ENCODE measurements at regions not wholly inside any gene's neighbourhood (a gene's known extent, or its start where the extent isn't known, plus 50 kb on each side); places are given as distances from the start of the nearest gene placed in this dataset.
A peak's percentile ranks its signal among the peaks of the same experiment; 100 is the strongest.
"Not testable (repeated sequence)": the region's sequence is repeated elsewhere in the genome, so short reads cannot be mapped to it uniquely, and the experiment has no call there.

DNA sequence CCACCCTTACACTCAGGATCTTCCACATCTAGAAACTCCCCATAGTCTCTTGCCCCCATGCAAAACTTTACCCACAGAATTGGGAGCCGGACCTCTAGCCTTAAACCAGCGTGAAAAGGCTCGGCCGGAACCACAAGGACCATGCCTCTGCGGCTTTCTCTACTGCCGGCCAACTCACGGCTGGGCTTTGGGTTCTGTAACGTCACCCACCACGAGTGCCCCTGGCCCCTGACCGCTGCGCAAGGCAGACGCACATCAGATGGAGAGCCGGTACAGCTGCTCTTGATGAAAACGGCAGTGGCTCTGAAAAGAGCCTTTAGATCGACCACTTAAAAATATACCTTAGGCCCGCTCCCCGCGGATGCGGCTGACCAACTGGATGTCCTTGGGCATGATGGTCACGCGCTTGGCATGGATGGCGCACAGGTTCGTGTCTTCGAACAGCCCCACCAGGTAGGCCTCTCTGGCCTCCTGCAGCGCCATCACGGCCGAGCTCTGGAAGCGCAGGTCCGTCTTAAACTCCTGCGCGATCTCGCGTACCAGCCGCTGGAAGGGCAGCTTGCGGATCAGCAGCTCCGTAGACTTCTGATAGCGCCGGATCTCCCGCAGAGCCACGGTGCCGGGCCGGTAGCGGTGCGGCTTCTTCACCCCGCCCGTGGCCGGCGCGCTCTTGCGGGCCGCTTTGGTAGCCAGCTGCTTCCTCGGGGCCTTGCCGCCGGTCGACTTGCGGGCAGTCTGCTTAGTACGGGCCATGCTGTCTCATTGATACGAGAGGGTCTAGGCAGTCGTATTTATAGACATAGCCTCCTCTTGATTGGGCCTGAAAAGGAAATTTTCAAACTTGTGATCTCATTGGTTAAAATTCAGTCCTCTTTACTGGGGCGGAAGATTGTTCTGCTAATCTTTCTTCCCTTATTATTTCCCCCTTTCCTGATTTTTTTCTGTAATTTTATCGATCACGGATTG, 66.3 kb downstream of the FAM72C start:
- DNase-seq (ENCODE audit: low spot score): not testable (repeated sequence)

DNA sequence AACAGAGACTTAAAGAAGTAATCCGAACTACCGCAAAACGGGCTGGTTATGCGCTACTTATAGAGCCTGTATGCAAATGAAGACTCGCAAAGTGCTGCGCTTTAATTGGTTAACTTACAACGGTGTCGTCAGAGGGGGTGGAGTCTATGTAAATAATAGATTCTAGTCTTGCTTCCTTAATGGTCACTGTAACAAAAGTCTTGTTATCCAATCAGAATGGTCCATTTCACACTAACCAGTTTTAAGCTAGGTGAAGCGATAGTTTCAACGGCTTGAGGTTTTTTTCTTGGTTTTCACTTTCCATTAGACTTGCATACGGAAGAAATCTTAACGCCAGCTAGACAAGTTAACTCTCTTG, 67.2 kb downstream of the FAM72C start:
- not testable (repeated sequence) for DNase-seq (ENCODE audit: low spot score)

DNA sequence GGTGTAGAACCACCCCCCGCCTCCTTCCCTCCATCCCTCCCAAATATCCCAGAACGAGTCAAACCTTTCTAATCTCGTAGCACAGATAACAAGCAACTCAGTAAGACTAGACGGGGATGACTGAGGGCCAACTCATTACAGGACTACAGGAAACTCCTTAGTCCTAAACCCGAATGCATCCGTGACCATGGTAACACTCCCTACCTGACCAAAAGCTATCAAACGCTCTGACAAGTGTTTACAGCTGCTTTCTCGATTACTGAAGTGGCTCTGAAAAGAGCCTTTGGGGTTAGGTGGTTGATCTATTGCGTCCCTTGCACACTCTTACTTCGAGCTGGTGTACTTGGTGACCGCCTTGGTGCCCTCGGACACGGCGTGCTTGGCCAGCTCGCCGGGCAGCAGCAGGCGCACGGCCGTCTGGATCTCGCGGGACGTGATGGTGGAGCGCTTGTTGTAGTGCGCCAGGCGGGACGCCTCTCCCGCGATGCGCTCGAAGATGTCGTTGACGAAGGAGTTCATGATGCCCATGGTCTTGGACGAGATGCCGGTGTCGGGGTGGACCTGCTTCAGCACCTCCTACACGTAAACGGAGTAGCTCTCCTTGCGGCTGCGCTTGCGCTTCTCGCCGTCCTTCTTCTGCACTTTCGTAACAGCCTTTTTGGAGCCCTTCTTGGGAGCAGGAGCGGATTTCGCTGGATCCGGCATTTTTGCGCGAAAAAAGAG, 67.7 kb downstream of the FAM72C start:
- DNase-seq (ENCODE audit: low spot score): not testable (repeated sequence)

DNA sequence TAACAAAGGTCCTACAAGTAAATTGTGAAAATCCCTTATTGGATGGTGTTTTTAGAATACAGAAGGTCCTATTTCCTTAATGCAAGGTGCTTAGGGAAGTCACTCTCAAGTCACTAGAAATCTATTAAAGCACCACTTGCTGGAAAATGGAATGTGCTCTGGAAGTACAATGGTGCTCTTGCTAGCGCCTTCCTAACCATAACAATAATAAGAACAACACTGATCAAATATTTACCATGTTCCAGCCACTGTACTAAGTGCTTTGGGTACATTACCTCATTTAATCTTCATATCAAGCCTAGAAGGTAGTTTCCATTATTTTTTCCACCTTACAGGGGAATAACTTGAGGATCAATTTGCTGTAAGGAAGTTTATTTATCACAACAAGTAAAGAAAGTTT, 75.4 kb downstream of the FAM72C start:
- DNase-seq (ENCODE audit: low spot score): not testable (repeated sequence)

DNA sequence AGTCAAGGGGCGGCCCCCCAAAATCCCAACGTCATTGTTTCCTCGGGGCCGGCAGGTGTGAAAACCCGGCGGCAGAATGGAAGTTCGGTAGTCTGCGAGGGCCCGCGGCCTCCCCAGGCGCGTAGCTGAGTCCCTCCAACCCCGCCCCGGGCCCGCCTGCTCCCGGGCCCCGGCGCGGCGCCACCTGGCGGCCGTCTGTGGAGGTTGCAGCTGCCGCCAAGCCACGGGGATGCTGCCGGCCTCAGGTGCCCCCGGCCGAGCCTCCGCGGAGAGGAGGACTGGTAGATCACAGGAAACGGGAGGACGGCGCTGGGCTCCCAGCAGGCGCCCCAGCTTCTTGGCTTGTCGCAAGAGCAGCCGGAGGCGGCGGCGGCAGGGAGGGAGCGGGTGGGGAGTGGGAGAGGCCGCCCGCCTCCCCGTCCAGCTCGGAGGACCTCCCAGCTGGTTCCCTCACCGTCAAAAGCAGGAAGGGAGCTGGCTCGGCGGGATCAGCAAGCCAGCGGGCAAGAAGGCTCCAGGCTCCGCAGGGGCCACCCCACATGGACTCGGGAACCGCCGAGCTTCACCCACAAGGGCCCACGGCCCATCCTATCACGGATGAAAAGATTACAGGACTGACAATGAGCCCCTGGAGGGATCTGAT, 86.7 kb downstream of the FAM72C start:
- DNase-seq (ENCODE audit: low spot score): peak; percentile 6

DNA sequence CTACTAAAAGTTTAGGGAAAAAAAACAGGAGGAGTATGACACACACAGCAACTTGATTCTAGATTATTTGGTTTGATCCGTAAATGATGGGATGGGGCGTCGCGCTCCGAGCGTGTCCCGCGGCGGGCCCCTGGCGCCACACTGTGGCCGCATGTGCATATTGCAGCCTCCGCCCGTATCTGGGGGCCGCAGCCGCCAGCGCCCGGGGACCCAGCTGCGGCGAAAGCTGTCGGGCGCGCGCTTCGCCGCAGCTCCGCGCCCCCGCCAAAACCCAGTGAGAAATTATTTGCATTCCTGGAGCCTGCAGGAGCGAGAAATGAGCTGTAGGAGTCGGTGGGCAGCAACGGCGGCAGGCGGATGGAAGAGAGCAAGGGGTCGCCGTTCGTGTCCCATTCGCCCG, 87.3 kb downstream of the FAM72C start:
- DNase-seq (ENCODE audit: low spot score): not testable (repeated sequence)

DNA sequence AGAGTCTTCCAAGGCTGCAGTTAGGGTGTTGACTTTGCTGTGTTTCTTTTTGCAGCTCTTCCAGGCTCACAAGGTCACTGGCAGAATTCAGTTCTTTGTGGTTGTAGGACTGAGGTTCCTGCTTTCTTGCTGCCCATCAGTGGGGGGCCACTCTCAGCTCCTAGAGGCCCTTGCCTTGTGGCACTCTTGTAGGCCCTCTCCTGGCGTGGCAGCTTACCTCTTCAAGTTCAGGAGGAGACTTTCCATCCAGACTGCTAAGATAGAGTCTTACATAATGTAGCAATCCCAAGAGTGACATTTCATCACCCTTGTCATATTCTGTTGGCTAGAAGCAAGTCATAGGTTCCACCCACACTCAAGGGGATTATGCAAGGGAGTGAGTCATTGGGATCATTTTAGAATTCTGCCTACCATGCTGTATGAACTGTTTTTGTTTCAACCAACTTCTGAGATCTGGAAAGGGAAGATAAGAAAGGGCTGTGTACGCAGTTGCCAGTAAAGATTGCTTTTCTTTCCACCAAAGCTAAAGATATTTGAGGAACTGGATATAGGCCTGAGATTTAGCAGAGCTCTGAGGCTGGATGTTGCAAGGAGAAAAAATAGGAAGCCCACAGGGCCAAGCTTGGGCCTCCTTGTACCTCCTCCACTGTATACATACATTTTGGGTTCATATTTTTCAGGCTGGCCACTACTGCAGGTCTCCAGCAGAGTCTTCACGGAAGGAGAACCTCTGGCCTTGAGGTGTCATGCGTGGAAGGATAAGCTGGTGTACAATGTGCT, 91.8 kb downstream of the FAM72C start:
- DNase-seq (ENCODE audit: low spot score): not testable (repeated sequence)

DNA sequence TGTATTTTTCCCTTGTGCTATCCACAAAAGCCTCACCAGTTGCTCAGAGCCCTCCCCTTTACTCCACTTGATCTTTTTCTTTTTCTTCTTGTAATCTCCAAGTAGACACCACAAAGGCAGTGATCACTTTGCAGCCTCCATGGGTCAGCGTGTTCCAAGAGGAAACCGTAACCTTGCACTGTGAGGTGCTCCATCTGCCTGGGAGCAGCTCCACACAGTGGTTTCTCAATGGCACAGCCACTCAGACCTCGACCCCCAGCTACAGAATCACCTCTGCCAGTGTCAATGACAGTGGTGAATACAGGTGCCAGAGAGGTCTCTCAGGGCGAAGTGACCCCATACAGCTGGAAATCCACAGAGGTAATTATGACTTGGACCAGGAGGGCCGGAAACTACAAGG, 95.8 kb downstream of the FAM72C start:
- DNase-seq (ENCODE audit: low spot score): not testable (repeated sequence)

DNA sequence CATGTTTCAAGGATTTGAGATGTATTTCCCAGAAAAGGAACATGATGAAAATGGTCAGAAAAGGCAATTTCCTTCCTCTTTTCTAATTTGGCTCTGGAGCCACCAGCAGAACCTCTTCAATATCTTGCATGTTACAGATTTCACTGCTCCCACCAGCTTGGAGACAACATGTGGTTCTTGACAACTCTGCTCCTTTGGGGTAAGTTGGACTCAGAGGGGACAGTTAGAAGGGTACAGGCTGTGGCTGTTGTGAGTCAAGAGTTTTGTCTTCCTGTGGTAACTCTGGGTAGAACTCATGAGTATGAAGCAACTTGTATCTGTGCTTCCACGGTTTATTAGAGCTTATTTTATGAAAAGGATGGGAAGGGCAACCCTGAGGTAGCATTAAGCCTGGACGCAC, 97.2 kb downstream of the FAM72C start:
- DNase-seq (ENCODE audit: low spot score): not testable (repeated sequence)

DNA sequence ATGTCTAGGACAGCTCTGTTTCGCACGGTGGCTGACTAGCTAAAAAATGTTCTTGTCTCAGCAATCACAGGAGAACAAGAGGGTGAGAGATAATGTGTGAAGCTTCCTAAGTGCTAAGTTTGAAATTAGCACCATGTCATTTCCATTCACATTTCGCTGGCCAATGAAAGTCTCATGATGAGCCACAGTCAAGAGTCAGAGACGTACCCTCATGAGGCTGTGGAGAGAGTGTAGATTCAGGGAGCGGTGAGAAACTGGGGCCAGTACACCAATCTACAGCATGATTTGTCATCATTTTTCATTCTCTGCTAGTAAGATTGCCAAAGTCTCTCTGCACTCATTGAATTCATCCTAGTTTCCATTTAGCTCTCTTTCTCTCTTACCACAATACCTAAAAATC, 98.1 kb downstream of the FAM72C start:
- DNase-seq (ENCODE audit: low spot score): not testable (repeated sequence)

DNA sequence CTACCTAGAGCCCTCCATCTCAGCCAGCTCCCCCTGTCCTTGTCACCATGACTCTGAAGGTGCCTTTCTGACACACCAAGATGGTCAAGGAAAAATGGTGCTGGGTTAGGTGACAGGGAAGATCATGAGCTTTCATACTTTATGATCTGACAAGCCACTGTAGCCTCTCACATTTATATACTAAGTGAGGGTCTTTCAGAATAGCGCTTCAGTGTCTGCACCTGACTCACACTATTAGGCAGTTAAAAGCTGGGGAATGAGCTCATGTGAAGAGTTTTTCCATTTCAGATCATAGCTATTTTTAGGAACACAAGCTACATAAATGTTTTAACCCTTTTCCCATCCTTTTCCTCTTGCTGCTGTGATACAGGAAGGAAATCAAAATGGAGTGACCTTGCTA, 101.4 kb downstream of the FAM72C start:
- not testable (repeated sequence) for DNase-seq (ENCODE audit: low spot score)

DNA sequence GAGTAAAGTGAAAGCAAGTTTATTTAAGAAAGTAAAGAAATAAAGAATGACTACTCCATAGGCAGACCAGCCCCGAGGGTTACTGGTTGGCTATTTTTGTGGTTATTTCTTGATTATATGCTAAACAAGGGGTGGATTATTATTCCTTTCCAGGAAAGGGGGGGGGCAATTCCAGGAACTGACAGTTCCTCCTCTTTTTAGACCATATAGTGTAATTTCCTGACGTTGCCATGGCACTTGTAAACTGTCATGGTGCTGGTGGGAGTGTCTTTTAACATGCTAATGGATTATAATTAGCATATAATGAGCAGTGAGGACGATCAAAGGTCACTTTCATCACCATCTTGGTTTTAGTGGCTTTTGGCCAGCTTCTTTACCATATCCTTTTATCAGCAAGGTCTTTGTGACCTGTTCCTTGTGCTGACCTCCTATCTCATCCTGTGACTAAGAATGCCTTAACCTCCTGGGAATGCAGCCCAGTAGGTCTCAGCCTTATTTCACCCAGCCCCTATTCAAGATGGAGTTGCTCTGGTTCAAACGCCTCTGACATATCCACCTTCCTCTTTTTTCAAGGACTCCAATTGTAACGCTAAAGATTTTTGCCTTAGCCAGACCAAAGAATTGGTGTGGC, 104.1 kb downstream of the FAM72C start:
- DNase-seq (ENCODE audit: low spot score): not testable (repeated sequence)

DNA sequence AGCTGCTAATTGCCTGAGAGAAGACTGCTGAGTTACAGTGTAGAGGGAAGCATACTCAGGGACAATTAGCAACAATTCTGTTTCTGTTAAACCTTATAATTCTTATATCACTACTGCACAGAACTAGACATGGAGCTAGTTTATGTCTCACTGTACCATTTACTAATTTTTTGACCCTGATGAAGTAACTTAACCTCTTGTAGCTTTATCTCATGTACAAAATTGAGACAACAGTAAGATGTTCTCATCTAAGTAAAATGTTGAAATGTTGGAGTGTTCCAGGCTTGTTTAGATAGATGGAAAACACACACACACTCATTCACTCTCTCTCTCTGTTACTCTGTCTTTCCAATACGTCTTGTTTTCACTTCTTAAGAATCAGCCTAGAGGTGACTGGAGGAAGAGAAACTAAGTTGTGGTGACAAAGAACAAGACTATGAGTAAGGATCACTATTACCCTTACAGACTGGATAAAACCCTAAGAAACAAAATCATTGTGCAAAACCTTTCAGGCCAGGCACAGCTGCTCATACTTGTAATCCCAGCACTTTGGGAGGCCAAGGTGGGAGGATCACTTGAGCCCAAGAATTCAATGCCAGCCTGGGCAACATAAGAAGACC, 107.8 kb downstream of the FAM72C start:
- DNase-seq (ENCODE audit: low spot score): not testable (repeated sequence)

DNA sequence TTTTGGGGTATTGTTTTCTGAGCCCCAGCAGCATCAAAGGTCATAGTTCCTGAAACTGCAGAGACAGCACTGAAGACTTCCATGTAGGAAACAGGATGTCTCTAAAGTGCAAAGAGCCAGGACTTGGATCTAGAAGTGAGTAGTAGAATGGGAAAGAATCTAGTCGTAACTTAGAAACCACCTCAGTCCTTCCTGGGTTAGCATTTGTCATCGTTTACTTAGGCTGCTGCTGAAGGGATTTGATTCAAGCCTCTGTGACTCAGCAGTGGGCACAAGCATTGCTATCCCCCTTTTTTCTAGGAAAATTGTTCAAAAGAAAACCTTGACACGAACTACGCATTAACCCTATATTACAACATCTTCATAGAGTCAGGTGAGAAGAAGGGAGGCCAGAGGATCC, 109.1 kb downstream of the FAM72C start:
- DNase-seq (ENCODE audit: low spot score): not testable (repeated sequence)

DNA sequence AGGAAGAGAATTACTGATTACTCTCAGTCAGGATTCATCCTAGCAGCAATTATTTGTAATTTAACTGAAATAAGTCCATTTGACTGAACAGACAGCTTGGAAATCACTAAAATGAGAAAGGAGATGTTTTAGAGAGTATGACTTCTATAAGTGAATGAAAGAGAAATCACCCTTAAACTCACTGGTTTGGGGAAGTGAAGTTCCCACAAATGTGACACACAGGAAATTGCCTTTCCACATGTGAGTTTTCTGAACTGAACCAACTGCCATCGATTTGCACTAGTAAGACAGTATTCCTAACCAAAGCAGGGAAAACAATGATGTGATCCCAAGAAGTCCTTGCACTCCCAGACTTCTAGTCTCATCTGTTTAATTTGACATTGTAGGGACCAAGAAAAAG, 110.5 kb downstream of the FAM72C start:
- DNase-seq (ENCODE audit: low spot score): not testable (repeated sequence)

DNA sequence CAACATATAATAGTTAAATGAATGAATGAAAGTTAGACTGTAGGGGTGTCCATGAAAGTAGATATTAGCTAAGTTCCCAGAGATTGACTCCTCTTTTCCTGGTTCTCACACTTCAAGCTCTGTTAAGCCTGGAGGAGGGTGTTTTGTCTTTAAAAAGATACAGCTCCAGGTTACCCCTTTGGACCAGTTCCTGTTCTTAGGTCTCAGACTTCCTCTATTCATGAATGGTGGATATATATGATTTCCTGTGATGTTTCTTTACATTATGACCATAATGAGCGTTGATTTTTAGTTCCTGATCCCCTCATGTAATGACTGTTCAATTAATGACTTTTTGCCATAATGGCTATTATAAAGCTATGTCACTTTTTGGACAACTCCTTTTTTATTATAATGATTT, 115.9 kb downstream of the FAM72C start:
- DNase-seq (ENCODE audit: low spot score): not testable (repeated sequence)

DNA sequence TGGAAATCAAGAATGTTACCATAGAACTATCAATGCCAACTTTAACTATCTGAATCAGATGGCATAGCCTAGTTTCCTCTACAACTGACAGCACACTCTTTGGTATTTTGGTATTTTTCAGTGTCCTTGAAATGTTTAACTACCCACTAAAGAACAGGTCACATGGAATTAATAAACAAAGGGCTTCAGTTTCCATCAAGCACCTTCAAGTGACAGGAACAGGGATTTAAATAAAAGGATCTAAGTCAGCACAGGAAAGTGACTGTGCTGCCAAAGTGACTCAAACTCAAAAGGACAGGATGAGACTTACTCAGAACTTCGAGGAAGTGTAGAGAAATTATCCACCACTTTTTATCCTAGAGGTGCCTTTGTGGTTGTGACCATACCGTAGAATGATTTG, 117.7 kb downstream of the FAM72C start:
- DNase-seq (ENCODE audit: low spot score): not testable (repeated sequence)

DNA sequence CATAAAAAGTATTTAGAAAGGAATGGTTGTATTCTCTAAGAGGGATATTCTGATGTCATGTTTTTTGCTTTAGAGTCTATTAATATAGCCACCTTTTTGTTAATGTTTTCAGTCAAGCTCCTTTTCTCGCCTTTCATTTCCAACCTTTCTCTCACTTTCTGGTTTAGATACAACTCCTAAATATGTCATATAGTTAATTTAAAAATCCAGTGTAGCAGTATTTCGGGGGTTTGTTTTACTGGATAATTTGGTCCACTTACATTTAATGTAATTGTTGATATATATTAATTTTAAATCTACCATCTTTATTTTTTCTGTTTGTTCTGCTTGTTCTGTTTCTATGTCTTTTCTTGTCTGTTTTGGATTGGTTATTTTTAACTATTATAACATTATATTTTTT, 121.1 kb downstream of the FAM72C start:
- DNase-seq (ENCODE audit: low spot score): not testable (repeated sequence)

DNA sequence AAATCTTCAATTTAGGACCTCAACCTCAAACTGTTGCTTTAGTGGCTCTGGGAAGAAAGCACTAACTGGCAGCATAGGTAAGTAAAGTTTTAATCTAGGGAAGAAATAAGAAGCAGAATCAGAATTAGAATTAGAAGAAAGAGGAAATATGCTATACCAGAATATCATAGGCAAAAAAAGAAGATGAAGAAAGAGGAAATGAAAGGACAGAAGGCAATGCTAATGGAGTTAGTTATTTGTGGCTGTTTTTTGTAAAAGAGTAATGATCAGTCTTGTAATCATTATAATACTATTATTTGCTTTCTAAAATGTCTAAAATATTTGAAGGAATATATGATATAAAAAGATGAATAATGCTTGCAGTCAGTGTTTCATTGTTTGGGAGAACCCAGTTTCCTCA, 122.9 kb downstream of the FAM72C start:
- DNase-seq (ENCODE audit: low spot score): not testable (repeated sequence)

DNA sequence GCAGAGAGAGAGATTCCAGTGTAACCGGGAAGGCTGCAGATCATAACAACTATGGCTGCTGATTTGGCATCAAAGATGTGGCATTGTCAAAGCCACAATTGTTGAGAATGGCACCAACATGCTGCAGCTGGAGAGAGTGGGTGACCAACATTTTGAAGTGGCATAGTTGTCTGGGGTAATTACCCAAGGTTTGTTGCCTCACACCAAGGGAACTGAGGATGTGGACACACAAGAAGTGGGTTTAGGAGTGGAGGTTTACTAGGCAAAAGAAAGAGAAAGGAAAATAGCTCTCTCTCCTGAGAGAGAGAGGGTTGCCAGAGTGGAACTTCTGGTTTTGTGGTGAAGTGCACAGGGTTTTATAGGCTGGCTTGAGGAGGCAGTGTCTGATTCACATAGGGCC, 126.6 kb downstream of the FAM72C start:
- not testable (repeated sequence) for DNase-seq (ENCODE audit: low spot score)

DNA sequence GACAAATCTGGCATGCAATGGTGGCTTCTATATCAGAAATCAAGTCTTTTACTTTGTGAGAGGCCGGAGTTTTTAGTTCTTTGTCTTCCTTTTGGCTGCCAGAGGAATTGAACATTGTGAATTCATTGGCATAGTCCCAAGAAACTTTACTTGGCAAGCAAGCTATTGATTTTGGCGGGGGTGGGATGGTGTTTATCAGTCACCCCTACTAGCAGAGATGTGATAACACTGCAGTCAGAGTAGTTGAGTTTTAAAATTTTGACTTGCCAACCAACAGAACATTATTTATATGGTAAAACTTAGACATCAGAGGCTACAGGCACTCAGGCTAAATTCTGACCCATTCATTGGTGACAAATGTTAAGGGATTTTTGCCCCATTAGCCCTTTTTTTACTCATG, 129.7 kb downstream of the FAM72C start:
- not testable (repeated sequence) for DNase-seq (ENCODE audit: low spot score)
